C4-2B (cell line): ENCODE measurements at regions not wholly inside any gene's neighbourhood (a gene's known extent, or its start where the extent isn't known, plus 50 kb on each side); places are given as distances from the start of the nearest gene placed in this dataset.

Source experiments
- H3K27ac ChIP-seq: fragments of 450-650 bp; 2 replicates; pipeline ENCODE4 v1.5.1; 2017
- ZFX ChIP-seq: fragments of 450-650 bp; IDR thresholded peaks from 2 replicates; pipeline ENCODE4 v1.6.1; 2017
- TF ChIP-seq, protein P1 (sequence below): fragments of 450-650 bp; conservative IDR thresholded peaks from 2 replicates; pipeline ENCODE4 v1.5.1; 2017; ENCODE audit warnings: mild to moderate bottlenecking

- TF ChIP-seq ZFX = no peak
- TF ChIP-seq, protein P1, sequence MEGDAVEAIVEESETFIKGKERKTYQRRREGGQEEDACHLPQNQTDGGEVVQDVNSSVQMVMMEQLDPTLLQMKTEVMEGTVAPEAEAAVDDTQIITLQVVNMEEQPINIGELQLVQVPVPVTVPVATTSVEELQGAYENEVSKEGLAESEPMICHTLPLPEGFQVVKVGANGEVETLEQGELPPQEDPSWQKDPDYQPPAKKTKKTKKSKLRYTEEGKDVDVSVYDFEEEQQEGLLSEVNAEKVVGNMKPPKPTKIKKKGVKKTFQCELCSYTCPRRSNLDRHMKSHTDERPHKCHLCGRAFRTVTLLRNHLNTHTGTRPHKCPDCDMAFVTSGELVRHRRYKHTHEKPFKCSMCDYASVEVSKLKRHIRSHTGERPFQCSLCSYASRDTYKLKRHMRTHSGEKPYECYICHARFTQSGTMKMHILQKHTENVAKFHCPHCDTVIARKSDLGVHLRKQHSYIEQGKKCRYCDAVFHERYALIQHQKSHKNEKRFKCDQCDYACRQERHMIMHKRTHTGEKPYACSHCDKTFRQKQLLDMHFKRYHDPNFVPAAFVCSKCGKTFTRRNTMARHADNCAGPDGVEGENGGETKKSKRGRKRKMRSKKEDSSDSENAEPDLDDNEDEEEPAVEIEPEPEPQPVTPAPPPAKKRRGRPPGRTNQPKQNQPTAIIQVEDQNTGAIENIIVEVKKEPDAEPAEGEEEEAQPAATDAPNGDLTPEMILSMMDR = no peak
These were observed 1510.1 kb downstream of the MAT2B start for GRCh38 chr5:165015547-165015946.

GRCh38 chr5:165026971-165027370 lies 1521.6 kb downstream of the MAT2B start:
- no peak for TF ChIP-seq ZFX
- TF ChIP-seq, protein P1 = no peak

More at GRCh38 chr5:165015547-165015946, 1510.1 kb downstream of the MAT2B start:
- no peak overlapping the region for H3K27ac ChIP-seq

GRCh38 chr5:165028356-165028755 lies 1522.9 kb downstream of the MAT2B start:
- no peak for TF ChIP-seq ZFX
- TF ChIP-seq, protein P1 = no peak
- no peak overlapping the region; the same call in 1 of the 2 replicates for H3K27ac ChIP-seq

More at GRCh38 chr5:165026971-165027370, 1521.6 kb downstream of the MAT2B start:
- H3K27ac ChIP-seq = no peak overlapping the region; the same call in 1 of the 2 replicates

DNA sequence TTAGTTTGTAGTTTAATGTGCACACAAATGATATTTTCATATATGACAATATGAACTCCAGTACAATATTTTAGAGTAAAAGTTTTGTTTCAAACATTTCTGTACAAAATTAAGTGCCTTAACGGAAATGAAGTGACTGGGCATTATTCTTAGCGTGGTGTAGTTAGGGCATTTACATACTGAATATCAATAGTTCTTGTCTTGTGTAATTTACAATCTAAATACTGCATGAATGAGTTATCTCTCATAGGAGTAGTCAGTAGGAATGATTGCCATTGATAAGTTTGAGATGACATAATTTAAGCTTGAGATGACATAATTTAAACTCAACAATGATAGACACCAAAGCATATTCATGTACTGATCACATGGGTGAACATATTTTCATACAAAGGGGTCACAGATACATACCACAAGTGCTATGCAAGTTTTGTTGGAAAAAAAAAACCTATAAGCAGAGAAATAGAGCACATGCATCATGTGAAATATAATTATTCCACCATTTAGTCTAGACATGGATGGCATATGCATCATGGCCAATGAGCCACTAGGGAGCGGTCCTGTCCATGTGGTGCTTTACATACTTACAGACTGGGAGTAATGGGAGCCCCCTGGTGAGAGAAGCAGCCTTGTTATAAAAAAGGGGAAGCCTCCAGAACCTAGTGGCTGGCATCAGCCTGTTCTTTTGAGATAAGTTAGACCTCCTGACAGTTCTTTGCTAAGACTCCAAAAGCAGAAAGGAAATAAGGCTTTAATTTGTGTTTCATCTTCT lies 1523.9 kb downstream of the MAT2B start:
- TF ChIP-seq ZFX = no peak
- TF ChIP-seq, protein P1 = peak; percentile 73
- H3K27ac ChIP-seq = peak overlapping the region; percentile 46; the same call in 1 of the 2 replicates

GRCh38 chr5:165030971-165031370 lies 1525.6 kb downstream of the MAT2B start:
- no peak for TF ChIP-seq ZFX
- TF ChIP-seq, protein P1 = no peak
- H3K27ac ChIP-seq = no peak overlapping the region

DNA sequence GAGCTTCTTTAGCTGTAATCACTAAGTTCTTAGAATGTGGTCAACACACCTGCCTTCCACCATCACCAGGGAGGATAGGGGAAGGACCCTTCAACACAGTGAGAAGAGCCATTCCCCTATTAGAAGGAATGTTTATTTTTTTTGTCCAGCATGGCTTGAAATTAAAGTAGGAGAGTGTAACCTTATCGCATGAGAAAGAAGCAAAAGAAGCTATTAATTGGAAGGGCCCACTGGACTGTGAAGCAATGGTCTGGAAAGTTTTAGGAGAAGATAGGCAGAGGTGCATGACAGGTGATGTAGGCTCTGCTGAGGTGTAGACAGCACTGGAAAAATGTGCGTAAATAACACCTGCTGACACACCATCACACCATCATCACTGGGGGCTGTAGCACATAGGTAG lies 1526.0 kb downstream of the MAT2B start:
- TF ChIP-seq ZFX = no peak
- TF ChIP-seq, protein P1 = no peak
- peak overlapping the region; percentile 41; the same call in 1 of the 2 replicates for H3K27ac ChIP-seq

- H3K27ac ChIP-seq = no peak overlapping the region
- TF ChIP-seq, protein P1 = no peak
- no peak for TF ChIP-seq ZFX
These were observed 1530.1 kb downstream of the MAT2B start for GRCh38 chr5:165035520-165035919.
